ENCODE measurements at regions not wholly inside any gene's neighbourhood (a gene's known extent, or its start where the extent isn't known, plus 50 kb on each side); places are given as distances from the start of the nearest gene placed in this dataset.

- TF ChIP-seq CTCF (IDR thresholded peaks at IDR 0.05; ENCODE audit: extremely low read depth in 1 of 2, insufficient read depth in 1 of 2, low read depth in 1 of 2, low read length in 2 of 2) (no peak), POLR2AphosphoS5 (IDR thresholded peaks at IDR 0.05; ENCODE audit: insufficient read depth, low read depth, low read length) (no peak), POLR2A (IDR thresholded peaks at IDR 0.05; ENCODE audit: low read depth, low read length) (no peak)
These were observed 1331.9 kb downstream of the AACS start for GRCh38 chr12:126397071-126397581.

Measured in endothelial cell of umbilical vein (primary cell).